ENCODE measurements at regions not wholly inside any gene's neighbourhood (a gene's known extent, or its start where the extent isn't known, plus 50 kb on each side); places are given as distances from the start of the nearest gene placed in this dataset.

GRCh38 chr4:160020804-160021203, 917.9 kb downstream of the RAPGEF2 start:
- 91 to 94% (median 94%) methylated on average over 3 of the region's 3 CpGs for WGBS, 3 donors
- intact Hi-C loops (cut with DNase I) = no loop called here
- Histone ChIP-seq H3K27me3 (no peaks in the 10 kb centered on the region), H3K9me3 (no peaks in the 10 kb centered on the region), H3K27ac (no peak overlapping the region), H3K36me3 (no peaks in the 10 kb centered on the region), H3K4me1 (ENCODE audit: insufficient read depth) (no peaks in the 10 kb centered on the region), H3K4me3 (no peak overlapping the region)
- TF ChIP-seq POLR2A (IDR thresholded peaks at IDR 0.05) (no peak), EP300 (IDR thresholded peaks at IDR 0.05) (no peak)
- TF ChIP-seq, protein P1, sequence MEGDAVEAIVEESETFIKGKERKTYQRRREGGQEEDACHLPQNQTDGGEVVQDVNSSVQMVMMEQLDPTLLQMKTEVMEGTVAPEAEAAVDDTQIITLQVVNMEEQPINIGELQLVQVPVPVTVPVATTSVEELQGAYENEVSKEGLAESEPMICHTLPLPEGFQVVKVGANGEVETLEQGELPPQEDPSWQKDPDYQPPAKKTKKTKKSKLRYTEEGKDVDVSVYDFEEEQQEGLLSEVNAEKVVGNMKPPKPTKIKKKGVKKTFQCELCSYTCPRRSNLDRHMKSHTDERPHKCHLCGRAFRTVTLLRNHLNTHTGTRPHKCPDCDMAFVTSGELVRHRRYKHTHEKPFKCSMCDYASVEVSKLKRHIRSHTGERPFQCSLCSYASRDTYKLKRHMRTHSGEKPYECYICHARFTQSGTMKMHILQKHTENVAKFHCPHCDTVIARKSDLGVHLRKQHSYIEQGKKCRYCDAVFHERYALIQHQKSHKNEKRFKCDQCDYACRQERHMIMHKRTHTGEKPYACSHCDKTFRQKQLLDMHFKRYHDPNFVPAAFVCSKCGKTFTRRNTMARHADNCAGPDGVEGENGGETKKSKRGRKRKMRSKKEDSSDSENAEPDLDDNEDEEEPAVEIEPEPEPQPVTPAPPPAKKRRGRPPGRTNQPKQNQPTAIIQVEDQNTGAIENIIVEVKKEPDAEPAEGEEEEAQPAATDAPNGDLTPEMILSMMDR (IDR thresholded peaks at IDR 0.05) = no peak
- DNase-seq = no peak

DNA sequence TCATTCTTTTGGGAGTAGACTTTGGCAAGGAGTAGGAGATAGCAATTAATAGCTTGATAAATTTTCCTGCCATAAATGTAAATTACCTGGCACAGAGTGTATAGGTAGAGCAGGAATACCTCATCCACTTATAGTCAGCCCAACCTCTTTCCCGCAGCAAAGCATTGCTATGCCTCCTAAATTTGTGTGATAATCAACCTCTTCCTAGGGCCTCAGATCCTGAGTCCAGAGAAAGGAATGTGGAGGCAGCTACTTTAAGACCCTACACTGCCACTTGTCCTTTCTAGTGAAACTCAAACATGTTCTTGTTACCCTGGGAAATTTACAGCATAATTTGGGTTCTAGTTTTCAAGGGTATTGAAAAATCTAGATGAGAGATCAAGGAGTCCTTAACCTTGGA, 919.0 kb downstream of the RAPGEF2 start:
- TF ChIP-seq EP300 (IDR thresholded peaks at IDR 0.05) (no peak), POLR2A (IDR thresholded peaks at IDR 0.05) (no peak)
- TF ChIP-seq, protein P1 (IDR thresholded peaks at IDR 0.05) = no peak
- 87 to 94% (median 88%) methylated on average over 1 of the region's 1 CpG for WGBS, 3 donors
- Histone ChIP-seq H3K36me3 (no peaks in the 10 kb centered on the region), H3K27me3 (no peaks in the 10 kb centered on the region), H3K4me1 (ENCODE audit: insufficient read depth) (no peaks in the 10 kb centered on the region), H3K4me3 (no peak overlapping the region), H3K27ac (no peak overlapping the region), H3K9me3 (no peaks in the 10 kb centered on the region)
- intact Hi-C loops (cut with DNase I) = no loop called here
- no peak for DNase-seq

DNA sequence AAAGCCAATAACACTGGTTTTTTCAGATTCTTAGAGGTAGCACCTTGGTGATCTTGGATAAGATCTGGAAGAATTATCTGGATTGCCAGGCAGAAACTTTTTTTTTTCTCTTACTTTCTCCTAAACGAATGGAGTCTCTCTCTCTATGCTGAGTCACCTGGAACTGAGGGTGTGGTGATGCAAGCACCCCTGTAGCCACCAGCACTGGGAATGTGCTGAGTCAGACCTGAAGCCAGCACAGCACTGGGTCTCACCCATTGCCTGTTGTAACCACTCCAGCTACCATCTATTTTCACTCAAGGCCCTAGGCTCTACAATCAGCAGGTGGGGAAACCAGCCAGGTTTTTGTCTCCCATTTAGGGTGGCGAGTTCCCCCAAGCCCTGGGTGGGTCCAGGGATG, 923.8 kb downstream of the RAPGEF2 start:
- no peak overlapping the region for H3K4me3 ChIP-seq
- DNase-seq = no peak
- no peak overlapping the region for H3K27ac ChIP-seq
- TF ChIP-seq EP300 (IDR thresholded peaks at IDR 0.05) (no peak), POLR2A (IDR thresholded peaks at IDR 0.05) (no peak)
- TF ChIP-seq, protein P1 (IDR thresholded peaks at IDR 0.05) = no peak
- H3K4me1 ChIP-seq (ENCODE audit: insufficient read depth) = no peaks in the 10 kb centered on the region
- intact Hi-C loops (cut with DNase I) = no loop called here
- H3K36me3 ChIP-seq = no peaks in the 10 kb centered on the region
- WGBS, 3 donors = 61 to 78% (median 77%) methylated on average over 2 of the region's 2 CpGs
- no peaks in the 10 kb centered on the region for H3K9me3 ChIP-seq
- no peaks in the 10 kb centered on the region for H3K27me3 ChIP-seq

DNA sequence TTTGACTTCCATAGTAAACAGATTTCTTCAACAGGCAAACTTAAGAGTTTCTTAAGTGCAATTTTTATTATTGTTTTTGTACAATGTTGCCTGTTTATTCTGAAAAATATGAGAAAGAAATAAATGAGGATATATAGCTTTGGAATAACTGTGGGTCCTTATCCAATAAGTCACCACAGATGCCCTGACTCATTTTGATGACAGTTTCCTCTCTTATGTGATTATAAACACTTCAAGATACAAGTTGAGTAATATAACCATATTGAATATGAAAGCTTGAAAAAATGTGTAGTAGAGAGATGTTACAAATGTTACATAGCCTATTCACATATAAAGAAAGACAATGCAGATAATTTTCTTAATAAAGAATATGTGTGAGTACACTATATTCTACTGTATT, 931.6 kb downstream of the RAPGEF2 start:
- Histone ChIP-seq H3K9me3 (no peaks in the 10 kb centered on the region), H3K27me3 (no peaks in the 10 kb centered on the region), H3K4me1 (ENCODE audit: insufficient read depth) (no peaks in the 10 kb centered on the region), H3K4me3 (no peak overlapping the region), H3K27ac (no peak overlapping the region), H3K36me3 (no peaks in the 10 kb centered on the region)
- DNase-seq = no peak
- intact Hi-C loops (cut with DNase I) = no loop called here
- no peak for TF ChIP-seq EP300 (IDR thresholded peaks at IDR 0.05)
- TF ChIP-seq, protein P1 (IDR thresholded peaks at IDR 0.05) = no peak
- no peak for TF ChIP-seq POLR2A (IDR thresholded peaks at IDR 0.05)

DNA sequence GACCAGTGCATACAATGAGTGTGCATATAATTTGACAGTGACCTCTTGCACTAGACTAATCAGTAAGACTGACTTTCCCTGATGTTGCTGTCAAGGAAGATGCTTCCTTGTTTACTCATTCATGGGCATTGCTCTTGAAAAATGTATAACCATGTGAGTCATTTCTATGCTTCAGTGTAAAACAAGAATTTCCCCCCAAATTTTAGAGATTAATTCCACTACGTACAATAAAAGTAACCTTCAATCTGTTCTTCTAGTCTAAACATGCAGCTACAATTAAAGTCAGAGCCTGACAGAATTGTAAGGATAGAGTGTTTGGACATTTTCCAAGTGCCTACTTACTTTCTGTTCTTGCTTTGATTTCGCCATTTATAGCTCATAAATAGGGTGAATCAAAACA, 935.7 kb downstream of the RAPGEF2 start:
- Histone ChIP-seq H3K4me3 (no peak overlapping the region), H3K36me3 (no peaks in the 10 kb centered on the region), H3K27me3 (no peaks in the 10 kb centered on the region), H3K4me1 (ENCODE audit: insufficient read depth) (no peaks in the 10 kb centered on the region), H3K9me3 (no peaks in the 10 kb centered on the region), H3K27ac (no peak overlapping the region)
- 24 to 39% (median 26%) methylated on average over 2 of the region's 2 CpGs for WGBS, 3 donors
- TF ChIP-seq EP300 (IDR thresholded peaks at IDR 0.05) = no peak
- TF ChIP-seq, protein P1 (IDR thresholded peaks at IDR 0.05) = no peak
- no peak for TF ChIP-seq POLR2A (IDR thresholded peaks at IDR 0.05)
- DNase-seq = no peak
- intact Hi-C loops (cut with DNase I) = no loop called here

Measured in ovary (tissue), 7 donors.